GM19324 (cell line): ENCODE measurements at regions not wholly inside any gene's neighbourhood (a gene's known extent, or its start where the extent isn't known, plus 50 kb on each side); places are given as distances from the start of the nearest gene placed in this dataset.

Source experiments
- ATAC-seq: cut with Tn5 transposase; IDR thresholded peaks from one replicate; pipeline ENCODE4 v1.9.1; 2021; ENCODE audit warnings: mild to moderate bottlenecking, moderate library complexity; ENCODE audit not compliant: unreplicated experiment, low FRiP score

- ATAC-seq: no peak
These were observed 310.4 kb downstream of the AJAP1 start for GRCh38 chr1:4964634-4965345.

DNA sequence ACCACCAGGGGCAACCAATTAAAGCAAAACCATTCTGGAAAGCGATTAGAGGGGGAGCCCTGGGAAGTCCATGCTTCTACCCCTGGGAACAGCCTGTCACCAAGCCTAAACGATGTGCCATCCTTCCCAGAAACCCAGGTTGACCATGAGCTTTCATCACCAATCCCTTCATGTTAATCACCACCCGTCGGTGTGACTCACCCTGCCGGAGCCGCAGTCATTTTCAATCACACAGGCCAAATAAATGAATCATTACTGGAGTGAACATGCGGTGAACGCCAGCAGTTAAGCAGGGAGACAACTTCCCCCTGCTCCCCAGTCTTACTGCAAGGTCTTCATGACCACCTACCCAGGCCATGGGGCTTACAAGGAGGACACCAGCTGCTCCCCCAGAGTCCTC is 308.8 kb downstream of the AJAP1 start:
- no peak for ATAC-seq

DNA sequence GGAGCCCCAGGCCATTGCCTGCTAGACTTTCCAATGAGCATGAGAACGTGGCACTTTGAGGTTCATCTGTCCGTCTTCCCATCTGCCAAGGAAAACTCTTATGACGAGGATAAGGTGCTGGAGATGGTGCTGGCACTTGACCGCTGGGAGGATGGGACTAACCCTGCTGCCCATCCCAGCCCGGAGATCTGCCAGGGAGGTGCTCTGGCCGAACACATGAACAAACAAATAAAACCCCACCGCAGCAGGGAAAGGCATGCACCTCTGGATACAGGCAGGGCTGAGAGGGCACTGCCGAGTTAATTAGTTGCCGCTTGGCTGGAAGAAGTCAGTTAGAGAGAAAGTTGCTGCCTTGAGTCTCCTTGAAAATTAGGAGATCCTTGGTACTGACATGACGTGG is 308.4 kb downstream of the AJAP1 start:
- ATAC-seq: no peak

DNA sequence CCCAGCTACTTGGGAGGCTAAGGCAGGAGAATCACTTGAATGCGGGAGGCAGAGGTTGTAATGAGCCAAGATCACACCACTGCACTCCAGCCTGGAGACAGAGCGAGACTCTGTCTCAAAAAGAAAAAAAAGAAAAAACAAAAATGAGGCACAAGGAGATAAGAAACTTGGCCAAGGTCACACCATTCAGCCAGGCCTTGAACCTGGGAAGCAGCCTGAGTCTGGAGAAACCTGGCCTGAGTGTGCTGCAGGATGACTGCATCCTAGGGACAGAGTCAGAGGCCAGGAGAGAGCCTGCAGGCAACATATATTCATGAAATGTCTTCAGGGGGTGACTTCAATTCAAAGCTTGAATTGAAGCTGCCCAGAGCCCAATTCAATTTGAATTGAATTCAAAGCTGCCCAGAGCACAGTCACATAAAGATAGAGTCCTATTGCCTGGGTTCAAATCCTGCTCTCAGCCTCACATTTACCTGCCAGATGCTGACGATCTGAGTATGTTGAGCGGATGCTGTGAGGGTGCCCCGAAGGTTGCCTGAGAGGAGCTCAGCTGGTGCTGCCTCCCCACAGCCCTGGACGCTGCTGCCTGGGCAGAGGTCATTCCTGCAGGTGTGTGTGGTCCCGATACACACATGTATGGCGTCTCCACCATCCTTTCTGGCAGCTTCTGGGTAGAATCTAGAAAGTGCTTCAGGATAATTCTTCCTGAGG is 307.7 kb downstream of the AJAP1 start:
- ATAC-seq: no peak

DNA sequence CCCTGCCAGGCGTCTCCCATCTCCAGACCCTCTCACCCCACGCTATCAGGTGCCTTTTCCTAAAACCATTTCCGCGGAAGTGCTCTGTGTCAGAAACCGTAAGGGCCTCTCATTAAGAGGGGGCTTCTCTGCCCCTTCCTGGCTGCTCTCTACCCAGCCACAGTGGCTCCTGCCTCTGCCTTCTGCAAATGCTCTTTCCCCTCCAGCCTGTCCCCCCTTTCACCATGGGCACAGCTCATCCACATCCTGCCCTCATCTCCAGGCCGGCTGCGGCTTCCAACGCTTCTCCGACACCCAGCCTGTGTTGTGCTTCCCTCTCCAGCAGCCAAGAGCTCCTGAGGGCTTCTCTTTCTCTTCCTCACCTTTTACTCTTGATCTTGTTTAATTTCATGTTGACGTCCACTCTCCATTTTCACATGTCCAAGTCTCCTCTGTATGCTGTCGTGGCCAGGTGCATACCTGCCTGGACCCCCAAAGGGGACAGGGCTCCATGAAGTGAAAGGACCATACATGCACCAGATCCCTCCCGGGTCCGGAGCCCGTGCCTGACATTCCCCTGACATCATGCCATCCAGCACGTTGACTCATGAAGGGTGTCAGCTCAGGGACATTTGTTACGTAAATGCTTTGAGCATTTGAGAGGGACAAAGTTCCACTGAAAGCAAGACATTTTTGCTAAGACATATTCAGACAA is 306.5 kb downstream of the AJAP1 start:
- no peak for ATAC-seq

DNA sequence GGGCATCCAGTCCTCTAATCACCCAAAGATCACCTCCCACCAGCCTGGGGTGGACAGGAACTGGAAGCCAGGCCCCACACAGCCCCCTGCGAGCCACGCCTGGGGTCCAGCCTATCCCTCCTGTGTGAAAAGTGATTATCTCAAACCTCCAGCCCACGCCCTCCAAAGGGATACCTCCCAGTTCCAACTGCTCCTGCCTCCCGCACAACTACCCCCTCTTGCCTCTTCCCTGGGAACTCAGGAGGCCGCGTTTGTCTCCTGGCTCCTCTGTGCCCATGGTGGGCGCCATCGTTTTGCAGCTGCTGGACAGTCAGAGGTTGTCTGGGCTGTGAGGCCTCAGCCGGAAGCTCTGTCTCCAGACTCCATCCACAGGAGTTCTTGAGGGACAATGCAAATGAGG is 305.9 kb downstream of the AJAP1 start:
- no peak for ATAC-seq

DNA sequence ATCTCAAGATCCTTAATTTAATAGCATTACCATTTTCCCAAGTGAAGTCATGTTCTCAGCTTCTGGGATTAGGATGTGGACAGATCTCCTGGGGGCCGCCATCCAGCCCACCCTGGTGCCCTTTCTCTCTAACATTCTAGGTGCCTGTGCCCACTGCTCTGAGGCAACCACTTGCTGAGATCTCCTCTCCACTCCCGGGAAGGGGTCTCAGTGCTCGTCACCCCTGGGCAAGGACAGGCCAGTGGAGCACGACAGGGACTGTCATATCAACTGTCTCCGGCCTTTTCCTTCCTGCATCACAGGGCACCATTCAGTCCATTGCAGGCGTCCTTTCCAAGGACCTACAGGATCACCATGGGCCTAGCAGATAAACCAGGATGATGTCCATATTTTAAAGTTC is 304.8 kb downstream of the AJAP1 start:
- no peak for ATAC-seq

GRCh38 chr1:4957027-4957426 is 302.6 kb downstream of the AJAP1 start:
- no peak for ATAC-seq

- no peak for ATAC-seq
These were observed 300.0 kb downstream of the AJAP1 start for GRCh38 chr1:4954392-4954791.

DNA sequence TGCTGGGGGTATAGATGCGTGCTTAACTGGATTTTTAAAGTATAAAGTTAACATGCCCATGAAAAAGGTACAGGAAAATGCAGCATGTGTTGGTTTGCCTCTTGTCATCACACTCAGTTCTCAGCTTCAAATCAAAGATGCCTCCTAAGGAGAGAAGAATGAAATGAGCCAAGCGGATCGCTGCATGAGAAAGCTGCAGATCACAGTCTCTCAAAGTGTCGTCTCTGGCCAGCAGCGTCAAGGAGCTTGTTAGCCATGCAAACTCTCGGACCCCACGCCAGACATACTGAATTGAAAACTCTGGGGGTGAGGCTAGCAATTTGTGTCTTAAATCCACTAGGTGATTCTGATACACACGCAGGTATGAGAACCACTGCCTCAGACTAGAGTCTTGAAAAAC is 297.2 kb downstream of the AJAP1 start:
- ATAC-seq: no peak

- ATAC-seq: no peak
These were observed 291.9 kb downstream of the AJAP1 start for GRCh38 chr1:4946343-4946742.

DNA sequence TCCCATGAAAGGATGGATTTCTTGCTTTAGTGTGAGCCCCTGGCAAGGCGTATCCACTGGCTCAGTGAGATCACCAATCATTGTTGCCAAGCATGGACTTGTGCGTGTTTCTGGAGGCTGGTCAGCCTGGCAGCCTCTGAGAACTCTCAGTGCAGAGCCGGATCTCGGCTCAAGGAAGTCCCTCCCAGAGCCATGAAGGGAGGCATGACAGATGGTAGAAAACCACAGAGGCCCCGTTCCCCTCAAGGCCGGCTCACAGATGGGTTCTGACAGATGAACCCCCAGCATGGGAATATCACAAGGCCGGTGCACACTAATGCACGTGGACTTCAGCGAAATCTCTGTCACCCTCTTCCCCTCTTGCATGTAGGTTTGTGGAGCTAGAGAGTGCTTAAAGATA is 290.5 kb downstream of the AJAP1 start:
- ATAC-seq: no peak

DNA sequence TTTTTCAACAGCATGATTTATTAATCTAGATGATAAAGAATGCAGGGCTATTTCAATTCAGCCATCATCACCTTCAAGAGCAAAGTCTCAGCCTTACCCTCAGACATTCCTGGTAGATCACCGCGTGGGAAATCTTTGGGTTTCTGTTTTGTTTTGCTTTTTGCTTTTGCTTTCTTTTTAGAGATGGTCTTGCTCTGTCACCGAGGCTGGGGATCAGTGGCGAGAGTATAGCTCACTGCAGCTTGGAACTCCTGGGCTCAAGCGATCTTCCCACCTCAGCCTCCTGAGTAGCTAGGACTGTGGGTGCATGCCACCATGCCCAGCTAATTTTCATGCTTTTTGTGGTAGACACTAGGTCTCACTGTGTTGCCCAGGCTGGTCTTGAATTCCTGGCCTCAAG is 289.7 kb downstream of the AJAP1 start:
- no peak for ATAC-seq

DNA sequence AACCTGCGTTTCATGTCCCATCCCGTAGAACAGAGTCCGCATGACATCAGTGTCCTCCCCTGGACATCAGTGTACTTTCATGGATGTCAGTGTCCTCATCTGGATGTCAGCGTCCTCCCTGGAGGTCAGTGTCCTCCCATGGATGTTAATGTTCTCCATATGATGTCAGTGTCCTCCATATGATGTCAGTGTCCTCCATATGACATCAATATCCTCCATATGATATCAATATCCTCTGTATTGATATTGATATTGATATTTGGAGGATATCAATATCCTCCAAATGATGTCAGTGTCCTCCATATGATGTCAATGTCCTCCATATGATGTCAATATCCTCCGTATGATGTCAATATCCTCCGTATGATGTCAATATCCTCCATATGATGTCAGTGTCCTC is 284.9 kb downstream of the AJAP1 start:
- no peak for ATAC-seq

DNA sequence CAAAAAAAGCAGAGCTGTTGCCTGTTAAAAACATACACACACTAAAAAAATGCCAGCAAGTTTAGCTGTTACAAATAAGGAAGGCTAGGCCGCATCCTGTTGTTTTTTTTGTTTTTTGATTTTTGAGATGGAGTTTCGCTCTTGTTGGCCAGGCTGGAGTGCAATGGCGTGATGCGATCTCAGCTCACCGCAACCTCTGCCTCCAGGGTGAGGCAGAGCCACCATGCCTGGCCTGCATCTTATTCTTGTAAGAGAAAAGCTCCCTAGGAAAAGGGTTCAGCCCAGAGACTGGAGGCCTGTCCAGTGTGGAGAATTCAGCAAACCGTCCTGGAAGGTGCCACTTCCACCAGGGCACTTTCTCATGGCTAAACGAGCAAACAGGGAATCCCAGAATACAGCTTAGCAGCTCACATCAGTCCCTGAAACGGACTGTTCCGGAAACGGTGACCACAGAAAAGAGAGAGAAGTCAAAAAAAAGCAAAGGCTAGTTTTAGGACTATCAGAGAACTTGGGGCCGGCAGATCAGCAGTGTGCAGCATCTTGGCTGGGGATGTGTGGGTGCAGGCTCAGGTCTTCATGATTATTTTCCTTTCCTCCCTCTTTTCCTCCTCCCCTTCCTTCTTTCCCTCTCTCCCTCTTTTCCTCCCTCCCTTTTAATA is 283.6 kb downstream of the AJAP1 start:
- ATAC-seq: no peak

DNA sequence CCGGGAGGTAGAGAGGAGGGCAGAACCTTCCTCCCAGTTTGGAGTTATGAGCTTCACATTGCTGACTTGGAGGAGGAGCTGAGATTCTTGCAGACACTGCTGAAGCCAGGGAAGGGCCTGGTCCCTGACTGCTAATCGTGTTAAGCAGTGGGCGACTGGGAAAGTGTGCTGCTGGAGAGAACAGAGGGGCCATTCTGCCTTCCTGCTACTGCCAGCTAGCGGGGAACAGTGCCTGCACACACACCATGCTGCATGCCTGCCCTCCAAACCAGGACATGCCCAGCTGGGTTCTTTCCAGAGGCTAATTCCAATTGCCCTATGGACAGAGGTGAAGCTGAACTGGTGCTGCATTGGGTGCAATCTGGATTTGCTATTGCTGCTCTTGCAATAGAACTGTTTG is 281.4 kb downstream of the AJAP1 start:
- no peak for ATAC-seq

- no peak for ATAC-seq
These were observed 278.8 kb downstream of the AJAP1 start for GRCh38 chr1:4933232-4933631.

GRCh38 chr1:4932311-4933030 is 278.1 kb downstream of the AJAP1 start:
- ATAC-seq: no peak

GRCh38 chr1:4931486-4931885 is 277.1 kb downstream of the AJAP1 start:
- no peak for ATAC-seq

GRCh38 chr1:4928186-4928585 is 273.8 kb downstream of the AJAP1 start:
- ATAC-seq: no peak

- ATAC-seq: no peak
These were observed 269.9 kb downstream of the AJAP1 start for GRCh38 chr1:4924356-4924755.
